ENCODE measurements at regions not wholly inside any gene's neighbourhood (a gene's known extent, or its start where the extent isn't known, plus 50 kb on each side); places are given as distances from the start of the nearest gene placed in this dataset.

GRCh38 chr2:146477383-146477782 lies 1367.4 kb upstream of the ACVR2A start:
- CTCF ChIA-PET = no interaction called here
- intact Hi-C loops (cut with micrococcal nuclease) = no loop called here
- H3K27ac Mint-ChIP-seq = no peak overlapping the region
- DNase-seq (no peak), ATAC-seq (ENCODE audit: low read depth) (no peak)
- no peaks in the 10 kb centered on the region for H3K4me1 Mint-ChIP-seq
- H3K36me3 Mint-ChIP-seq (ENCODE audit: low read depth) = no peaks in the 10 kb centered on the region
- TF ChIP-seq, protein P1, sequence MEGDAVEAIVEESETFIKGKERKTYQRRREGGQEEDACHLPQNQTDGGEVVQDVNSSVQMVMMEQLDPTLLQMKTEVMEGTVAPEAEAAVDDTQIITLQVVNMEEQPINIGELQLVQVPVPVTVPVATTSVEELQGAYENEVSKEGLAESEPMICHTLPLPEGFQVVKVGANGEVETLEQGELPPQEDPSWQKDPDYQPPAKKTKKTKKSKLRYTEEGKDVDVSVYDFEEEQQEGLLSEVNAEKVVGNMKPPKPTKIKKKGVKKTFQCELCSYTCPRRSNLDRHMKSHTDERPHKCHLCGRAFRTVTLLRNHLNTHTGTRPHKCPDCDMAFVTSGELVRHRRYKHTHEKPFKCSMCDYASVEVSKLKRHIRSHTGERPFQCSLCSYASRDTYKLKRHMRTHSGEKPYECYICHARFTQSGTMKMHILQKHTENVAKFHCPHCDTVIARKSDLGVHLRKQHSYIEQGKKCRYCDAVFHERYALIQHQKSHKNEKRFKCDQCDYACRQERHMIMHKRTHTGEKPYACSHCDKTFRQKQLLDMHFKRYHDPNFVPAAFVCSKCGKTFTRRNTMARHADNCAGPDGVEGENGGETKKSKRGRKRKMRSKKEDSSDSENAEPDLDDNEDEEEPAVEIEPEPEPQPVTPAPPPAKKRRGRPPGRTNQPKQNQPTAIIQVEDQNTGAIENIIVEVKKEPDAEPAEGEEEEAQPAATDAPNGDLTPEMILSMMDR (IDR thresholded peaks at IDR 0.05) = no peak
- no peaks in the 10 kb centered on the region for H3K9me3 Mint-ChIP-seq
- POLR2A ChIA-PET = no interaction called here
- H3K27me3 Mint-ChIP-seq = no peaks in the 10 kb centered on the region
- H3K4me3 Mint-ChIP-seq = no peak overlapping the region

DNA sequence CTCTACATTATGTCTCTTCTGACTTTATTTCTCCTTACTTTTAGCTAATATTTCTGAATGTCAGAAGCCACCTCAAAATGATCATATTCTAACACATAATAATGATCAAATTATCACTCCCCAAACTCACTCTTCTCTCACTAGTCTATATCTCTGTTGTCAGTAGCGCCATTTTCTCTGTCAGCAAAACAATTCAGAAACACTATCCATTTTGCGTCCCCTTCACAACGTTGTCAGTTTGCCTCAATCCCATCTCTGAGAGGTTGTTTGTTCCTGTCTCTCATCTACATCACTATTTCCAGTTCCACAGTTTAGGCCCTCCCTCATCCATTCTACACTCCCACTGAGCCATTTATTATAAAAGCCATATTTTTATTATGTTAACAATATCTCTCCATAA lies 1376.3 kb upstream of the ACVR2A start:
- Mint-ChIP-seq H3K9me3 (no peaks in the 10 kb centered on the region), H3K4me3 (no peak overlapping the region), H3K4me1 (no peaks in the 10 kb centered on the region), H3K27ac (no peak overlapping the region), H3K36me3 (ENCODE audit: low read depth) (no peaks in the 10 kb centered on the region), H3K27me3 (no peaks in the 10 kb centered on the region)
- intact Hi-C loops (cut with micrococcal nuclease) = no loop called here
- ChIA-PET CTCF (no interaction called here), POLR2A (no interaction called here)
- ATAC-seq (ENCODE audit: low read depth) = no peak
- TF ChIP-seq, protein P1 (IDR thresholded peaks at IDR 0.05) = no peak
- DNase-seq = no peak

DNA sequence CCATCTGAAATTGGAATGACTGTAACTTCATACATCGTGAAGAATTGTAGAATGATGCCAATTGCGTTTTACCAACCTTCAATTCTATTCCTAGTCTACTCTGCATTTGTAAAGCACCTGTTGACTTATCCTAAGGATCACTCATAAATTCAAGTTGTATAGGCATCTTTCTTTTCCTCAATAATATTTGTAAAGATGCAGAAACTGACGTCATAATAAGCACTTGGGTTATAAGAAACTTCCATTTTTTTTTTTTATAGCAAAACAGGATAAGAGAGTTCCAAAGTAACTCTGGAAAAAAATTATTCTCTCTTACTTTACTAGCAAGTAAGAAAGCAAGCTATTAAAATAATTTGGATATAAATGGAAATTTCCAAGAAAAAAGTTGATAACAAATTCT lies 1377.4 kb upstream of the ACVR2A start:
- ChIA-PET CTCF (no interaction called here), POLR2A (no interaction called here)
- intact Hi-C loops (cut with micrococcal nuclease) = no loop called here
- no peak overlapping the region for H3K27ac Mint-ChIP-seq
- H3K9me3 Mint-ChIP-seq = no peaks in the 10 kb centered on the region
- ATAC-seq (ENCODE audit: low read depth) (no peak), DNase-seq (no peak)
- H3K4me3 Mint-ChIP-seq = no peak overlapping the region
- TF ChIP-seq, protein P1 (IDR thresholded peaks at IDR 0.05) = no peak
- no peaks in the 10 kb centered on the region for H3K36me3 Mint-ChIP-seq (ENCODE audit: low read depth)
- H3K27me3 Mint-ChIP-seq = no peaks in the 10 kb centered on the region
- H3K4me1 Mint-ChIP-seq = no peaks in the 10 kb centered on the region

DNA sequence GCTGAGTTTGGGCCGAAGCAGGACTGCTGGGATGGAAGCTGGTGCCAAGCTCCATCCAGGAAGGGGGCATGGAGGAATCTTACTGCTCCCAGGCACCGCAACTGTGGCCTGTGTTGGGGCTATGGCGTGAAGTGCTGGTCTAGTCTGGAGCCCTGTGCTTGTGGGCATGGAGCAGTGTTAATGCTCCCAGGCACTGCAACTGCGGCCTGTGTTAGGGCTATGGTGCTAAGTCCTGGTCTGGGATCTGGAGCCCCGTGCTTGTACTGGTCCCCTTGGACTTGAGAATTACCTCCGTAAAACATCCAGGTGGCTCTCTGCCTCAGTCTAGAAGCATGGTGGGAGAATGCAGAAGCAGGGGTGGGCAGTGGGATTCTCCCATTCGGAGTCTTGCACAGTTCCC lies 1379.4 kb upstream of the ACVR2A start:
- TF ChIP-seq, protein P1 (IDR thresholded peaks at IDR 0.05) = no peak
- ChIA-PET POLR2A (no interaction called here), CTCF (no interaction called here)
- no peak for DNase-seq
- Mint-ChIP-seq H3K27me3 (no peaks in the 10 kb centered on the region), H3K9me3 (peaks cover 5% of the 10 kb centered on the region), H3K27ac (no peak overlapping the region), H3K4me1 (no peaks in the 10 kb centered on the region), H3K4me3 (no peak overlapping the region), H3K36me3 (ENCODE audit: low read depth) (no peaks in the 10 kb centered on the region)
- intact Hi-C loops (cut with micrococcal nuclease) = no loop called here
- ATAC-seq (ENCODE audit: low read depth) = no peak

GRCh38 chr2:146461068-146461467 lies 1383.8 kb upstream of the ACVR2A start:
- TF ChIP-seq, protein P1 (IDR thresholded peaks at IDR 0.05) = no peak
- Mint-ChIP-seq H3K27ac (no peak overlapping the region), H3K27me3 (no peaks in the 10 kb centered on the region), H3K4me1 (no peaks in the 10 kb centered on the region), H3K36me3 (ENCODE audit: low read depth) (no peaks in the 10 kb centered on the region), H3K4me3 (no peak overlapping the region), H3K9me3 (peaks cover 22% of the 10 kb centered on the region)
- no peak for DNase-seq
- CTCF ChIA-PET = no interaction called here
- no peak for ATAC-seq (ENCODE audit: low read depth)
- intact Hi-C loops (cut with micrococcal nuclease) = no loop called here
- POLR2A ChIA-PET = no interaction called here
